ENCODE measurements at regions not wholly inside any gene's neighbourhood (a gene's known extent, or its start where the extent isn't known, plus 50 kb on each side); places are given as distances from the start of the nearest gene placed in this dataset.

DNA sequence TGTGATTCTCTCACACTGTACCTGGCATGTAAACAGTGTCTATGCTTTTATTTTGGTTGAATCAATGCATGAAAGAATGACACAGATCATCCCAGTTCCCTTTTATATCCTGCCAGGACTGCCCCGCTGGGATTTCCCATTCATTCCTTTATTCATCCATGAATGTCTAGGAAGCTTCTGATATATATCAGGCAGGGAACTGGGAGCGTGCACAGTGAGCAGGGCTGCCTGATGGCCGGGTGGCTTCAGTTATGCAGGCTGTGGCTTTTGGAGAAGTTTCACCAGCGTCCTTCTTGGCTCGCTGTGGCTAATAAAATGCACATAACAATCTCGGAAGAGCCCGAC, 789.0 kb downstream of the TBC1D22A start:
- no peak for TF ChIP-seq SPI1 (IDR thresholded peaks at IDR 0.05; ENCODE audit: borderline replicate concordance, low read depth)
- no peak for TF ChIP-seq POLR2AphosphoS5 (IDR thresholded peaks at IDR 0.05; ENCODE audit: low read depth)
- TF ChIP-seq, protein P1, sequence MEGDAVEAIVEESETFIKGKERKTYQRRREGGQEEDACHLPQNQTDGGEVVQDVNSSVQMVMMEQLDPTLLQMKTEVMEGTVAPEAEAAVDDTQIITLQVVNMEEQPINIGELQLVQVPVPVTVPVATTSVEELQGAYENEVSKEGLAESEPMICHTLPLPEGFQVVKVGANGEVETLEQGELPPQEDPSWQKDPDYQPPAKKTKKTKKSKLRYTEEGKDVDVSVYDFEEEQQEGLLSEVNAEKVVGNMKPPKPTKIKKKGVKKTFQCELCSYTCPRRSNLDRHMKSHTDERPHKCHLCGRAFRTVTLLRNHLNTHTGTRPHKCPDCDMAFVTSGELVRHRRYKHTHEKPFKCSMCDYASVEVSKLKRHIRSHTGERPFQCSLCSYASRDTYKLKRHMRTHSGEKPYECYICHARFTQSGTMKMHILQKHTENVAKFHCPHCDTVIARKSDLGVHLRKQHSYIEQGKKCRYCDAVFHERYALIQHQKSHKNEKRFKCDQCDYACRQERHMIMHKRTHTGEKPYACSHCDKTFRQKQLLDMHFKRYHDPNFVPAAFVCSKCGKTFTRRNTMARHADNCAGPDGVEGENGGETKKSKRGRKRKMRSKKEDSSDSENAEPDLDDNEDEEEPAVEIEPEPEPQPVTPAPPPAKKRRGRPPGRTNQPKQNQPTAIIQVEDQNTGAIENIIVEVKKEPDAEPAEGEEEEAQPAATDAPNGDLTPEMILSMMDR (IDR thresholded peaks at IDR 0.05; ENCODE audit: insufficient read depth, low read length), result no peak
- TF ChIP-seq, protein P2, sequence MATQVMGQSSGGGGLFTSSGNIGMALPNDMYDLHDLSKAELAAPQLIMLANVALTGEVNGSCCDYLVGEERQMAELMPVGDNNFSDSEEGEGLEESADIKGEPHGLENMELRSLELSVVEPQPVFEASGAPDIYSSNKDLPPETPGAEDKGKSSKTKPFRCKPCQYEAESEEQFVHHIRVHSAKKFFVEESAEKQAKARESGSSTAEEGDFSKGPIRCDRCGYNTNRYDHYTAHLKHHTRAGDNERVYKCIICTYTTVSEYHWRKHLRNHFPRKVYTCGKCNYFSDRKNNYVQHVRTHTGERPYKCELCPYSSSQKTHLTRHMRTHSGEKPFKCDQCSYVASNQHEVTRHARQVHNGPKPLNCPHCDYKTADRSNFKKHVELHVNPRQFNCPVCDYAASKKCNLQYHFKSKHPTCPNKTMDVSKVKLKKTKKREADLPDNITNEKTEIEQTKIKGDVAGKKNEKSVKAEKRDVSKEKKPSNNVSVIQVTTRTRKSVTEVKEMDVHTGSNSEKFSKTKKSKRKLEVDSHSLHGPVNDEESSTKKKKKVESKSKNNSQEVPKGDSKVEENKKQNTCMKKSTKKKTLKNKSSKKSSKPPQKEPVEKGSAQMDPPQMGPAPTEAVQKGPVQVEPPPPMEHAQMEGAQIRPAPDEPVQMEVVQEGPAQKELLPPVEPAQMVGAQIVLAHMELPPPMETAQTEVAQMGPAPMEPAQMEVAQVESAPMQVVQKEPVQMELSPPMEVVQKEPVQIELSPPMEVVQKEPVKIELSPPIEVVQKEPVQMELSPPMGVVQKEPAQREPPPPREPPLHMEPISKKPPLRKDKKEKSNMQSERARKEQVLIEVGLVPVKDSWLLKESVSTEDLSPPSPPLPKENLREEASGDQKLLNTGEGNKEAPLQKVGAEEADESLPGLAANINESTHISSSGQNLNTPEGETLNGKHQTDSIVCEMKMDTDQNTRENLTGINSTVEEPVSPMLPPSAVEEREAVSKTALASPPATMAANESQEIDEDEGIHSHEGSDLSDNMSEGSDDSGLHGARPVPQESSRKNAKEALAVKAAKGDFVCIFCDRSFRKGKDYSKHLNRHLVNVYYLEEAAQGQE (IDR thresholded peaks at IDR 0.05; ENCODE audit: insufficient replicate concordance, low read depth), result no peak

All from HL-60 (cell line).